ENCODE measurements at regions not wholly inside any gene's neighbourhood (a gene's known extent, or its start where the extent isn't known, plus 50 kb on each side); places are given as distances from the start of the nearest gene placed in this dataset.

DNA sequence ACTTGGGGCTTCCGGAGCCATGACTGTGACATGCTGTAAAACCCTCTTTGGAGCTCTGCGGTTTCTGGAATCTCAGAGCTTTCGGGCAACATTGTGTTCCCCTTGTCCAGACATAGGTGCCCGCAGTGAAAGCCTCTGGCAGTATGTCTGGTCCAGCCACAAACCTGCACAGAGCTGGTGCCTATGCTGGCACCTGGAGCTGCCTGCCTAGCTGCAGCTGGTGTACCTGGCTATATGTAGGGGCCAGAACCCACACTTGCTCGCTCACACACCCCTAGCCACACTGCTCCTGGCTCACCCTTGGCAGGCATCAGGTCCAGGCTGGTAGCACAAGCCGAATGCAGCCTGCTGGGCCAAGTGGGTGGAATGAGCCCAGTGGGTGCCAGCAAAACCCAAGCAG is 861.1 kb downstream of the FLRT2 start:
- H3K9me3 ChIP-seq (replicated peaks; ENCODE audit: control insufficient read depth, insufficient read depth, low read length) = no peaks in the 10 kb centered on the region
- TF ChIP-seq, protein P1, sequence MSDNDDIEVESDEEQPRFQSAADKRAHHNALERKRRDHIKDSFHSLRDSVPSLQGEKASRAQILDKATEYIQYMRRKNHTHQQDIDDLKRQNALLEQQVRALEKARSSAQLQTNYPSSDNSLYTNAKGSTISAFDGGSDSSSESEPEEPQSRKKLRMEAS (IDR thresholded peaks at IDR 0.05; ENCODE audit: insufficient read depth, insufficient read length) = no peak
- no peak for TF ChIP-seq POLR2A (IDR thresholded peaks at IDR 0.05; ENCODE audit: low read depth, low read length)
- no peak for TF ChIP-seq JUN (IDR thresholded peaks at IDR 0.05; ENCODE audit: borderline replicate concordance, insufficient read depth, insufficient read length, low read depth)
- TF ChIP-seq FOS (IDR thresholded peaks at IDR 0.05; ENCODE audit: borderline replicate concordance, insufficient read depth, low read length) = no peak
- TF ChIP-seq, protein P2, sequence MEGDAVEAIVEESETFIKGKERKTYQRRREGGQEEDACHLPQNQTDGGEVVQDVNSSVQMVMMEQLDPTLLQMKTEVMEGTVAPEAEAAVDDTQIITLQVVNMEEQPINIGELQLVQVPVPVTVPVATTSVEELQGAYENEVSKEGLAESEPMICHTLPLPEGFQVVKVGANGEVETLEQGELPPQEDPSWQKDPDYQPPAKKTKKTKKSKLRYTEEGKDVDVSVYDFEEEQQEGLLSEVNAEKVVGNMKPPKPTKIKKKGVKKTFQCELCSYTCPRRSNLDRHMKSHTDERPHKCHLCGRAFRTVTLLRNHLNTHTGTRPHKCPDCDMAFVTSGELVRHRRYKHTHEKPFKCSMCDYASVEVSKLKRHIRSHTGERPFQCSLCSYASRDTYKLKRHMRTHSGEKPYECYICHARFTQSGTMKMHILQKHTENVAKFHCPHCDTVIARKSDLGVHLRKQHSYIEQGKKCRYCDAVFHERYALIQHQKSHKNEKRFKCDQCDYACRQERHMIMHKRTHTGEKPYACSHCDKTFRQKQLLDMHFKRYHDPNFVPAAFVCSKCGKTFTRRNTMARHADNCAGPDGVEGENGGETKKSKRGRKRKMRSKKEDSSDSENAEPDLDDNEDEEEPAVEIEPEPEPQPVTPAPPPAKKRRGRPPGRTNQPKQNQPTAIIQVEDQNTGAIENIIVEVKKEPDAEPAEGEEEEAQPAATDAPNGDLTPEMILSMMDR (IDR thresholded peaks at IDR 0.05; ENCODE audit: extremely low read depth in 1 of 2, insufficient read depth in 1 of 2, low read depth in 1 of 2, low read length in 2 of 2) = no peak
- no peak for TF ChIP-seq GATA2 (IDR thresholded peaks at IDR 0.05; ENCODE audit: insufficient read depth, insufficient read length, low read depth, low read length)
- no peak for TF ChIP-seq MYC (IDR thresholded peaks at IDR 0.05; ENCODE audit: low read depth, low read length)
- TF ChIP-seq POLR2AphosphoS5 (IDR thresholded peaks at IDR 0.05; ENCODE audit: insufficient read depth, low read depth, low read length) = no peak
- no peak for TF ChIP-seq EZH2 (IDR thresholded peaks at IDR 0.05; ENCODE audit: borderline replicate concordance, low read depth, low read length, severe bottlenecking)
- DNase-seq (ENCODE audit: low read depth, low spot score) (no peak), FAIRE-seq (no peak)
- no peak overlapping the region for H3K27ac ChIP-seq (ENCODE audit: insufficient read depth, low read depth, low read length)
- ChIA-PET POLR2A (no interaction called here), CTCF (no interaction called here)
- H3K79me2 ChIP-seq (ENCODE audit: control insufficient read depth, insufficient read depth, low read length) = no peaks in the 10 kb centered on the region
- H3K4me3 ChIP-seq (replicated peaks in 1 of 3; ENCODE audit: insufficient read depth in 1 of 3, low read depth in 1 of 3, low read length in 3 of 3) = no peak overlapping the region
- H3K9ac ChIP-seq (replicated peaks; ENCODE audit: extremely low read depth, insufficient read depth, low read length) = no peak overlapping the region
- intact Hi-C loops (cut with micrococcal nuclease) = no loop called here
- dilution Hi-C loops (cut with MboI; ENCODE audit: extremely low pct_ligation_motif_present, low sequenced_read_pairs) = no loop called here
- no peaks in the 10 kb centered on the region for H3K27me3 ChIP-seq (ENCODE audit: control insufficient read depth in 2 of 2, insufficient read depth in 2 of 2, low read length in 2 of 2)
- H3K9me1 ChIP-seq (replicated peaks; ENCODE audit: control insufficient read depth, extremely low read depth, insufficient read depth, low read length) = no peaks in the 10 kb centered on the region
- no peak overlapping the region for H3K4me2 ChIP-seq (ENCODE audit: insufficient read depth, low read length)
- H2AFZ ChIP-seq (ENCODE audit: low read depth, low read length) = no peak overlapping the region
- no peaks in the 10 kb centered on the region for H4K20me1 ChIP-seq (replicated peaks; ENCODE audit: control insufficient read depth, extremely low read depth, insufficient read depth, low read length)
- no TSS peak for BruUV-seq (replicated peaks)
- no peaks in the 10 kb centered on the region for H3K4me1 ChIP-seq (ENCODE audit: control insufficient read depth, extremely low read depth, insufficient read depth, low read length)
- no peaks in the 10 kb centered on the region for H3K36me3 ChIP-seq (ENCODE audit: control insufficient read depth in 2 of 2, extremely low read depth in 1 of 2, insufficient read depth in 2 of 2, low read length in 2 of 2)
